ENCODE measurements at regions not wholly inside any gene's neighbourhood (a gene's known extent, or its start where the extent isn't known, plus 50 kb on each side); places are given as distances from the start of the nearest gene placed in this dataset.

GRCh38 chr5:125712397-125712796, 710.8 kb upstream of the GRAMD2B start:
- no peaks in the 10 kb centered on the region for H3K27me3 ChIP-seq (ENCODE audit: insufficient read depth, insufficient read length)
- TF ChIP-seq YY1 (IDR thresholded peaks at IDR 0.05; ENCODE audit: insufficient read depth, insufficient read length), result no peak
- TF ChIP-seq ZNF274 (IDR thresholded peaks at IDR 0.05; ENCODE audit: low read depth, low read length), result no peak
- no peak for TF ChIP-seq SUZ12 (IDR thresholded peaks at IDR 0.05; ENCODE audit: extremely low read depth, insufficient read depth, insufficient read length)
- H3K36me3 ChIP-seq (ENCODE audit: insufficient read depth, insufficient read length, low read length), result no peaks in the 10 kb centered on the region

GRCh38 chr5:125713109-125713805, 710.0 kb upstream of the GRAMD2B start:
- Histone ChIP-seq H3K4me1 (ENCODE audit: insufficient read depth, insufficient read length) (no peaks in the 10 kb centered on the region), H3K4me3 (ENCODE audit: insufficient read length, low read depth) (no peak overlapping the region), H3K9ac (ENCODE audit: insufficient read length, low read depth) (no peak overlapping the region), H3K36me3 (ENCODE audit: insufficient read depth, insufficient read length, low read length) (no peaks in the 10 kb centered on the region), H3K27me3 (ENCODE audit: insufficient read depth, insufficient read length) (no peaks in the 10 kb centered on the region), H3K9me3 (ENCODE audit: insufficient read depth, low read length) (no peaks in the 10 kb centered on the region)
- DNase-seq (ENCODE audit: low read depth, low spot score), result no peak
- TF ChIP-seq SUZ12 (IDR thresholded peaks at IDR 0.05; ENCODE audit: extremely low read depth, insufficient read depth, insufficient read length) (no peak), ZNF274 (IDR thresholded peaks at IDR 0.05; ENCODE audit: low read depth, low read length) (no peak), YY1 (IDR thresholded peaks at IDR 0.05; ENCODE audit: insufficient read depth, insufficient read length) (no peak)

More at GRCh38 chr5:125712397-125712796, 710.8 kb upstream of the GRAMD2B start:
- Histone ChIP-seq H3K4me1 (ENCODE audit: insufficient read depth, insufficient read length) (no peaks in the 10 kb centered on the region), H3K9me3 (ENCODE audit: insufficient read depth, low read length) (no peaks in the 10 kb centered on the region), H3K4me3 (ENCODE audit: insufficient read length, low read depth) (no peak overlapping the region), H3K9ac (ENCODE audit: insufficient read length, low read depth) (no peak overlapping the region)
- DNase-seq (ENCODE audit: low read depth, low spot score), result no peak

- TF ChIP-seq YY1 (IDR thresholded peaks at IDR 0.05; ENCODE audit: insufficient read depth, insufficient read length), result no peak
- TF ChIP-seq SUZ12 (IDR thresholded peaks at IDR 0.05; ENCODE audit: extremely low read depth, insufficient read depth, insufficient read length), result no peak
- TF ChIP-seq ZNF274 (IDR thresholded peaks at IDR 0.05; ENCODE audit: low read depth, low read length), result no peak
- Histone ChIP-seq H3K4me1 (ENCODE audit: insufficient read depth, insufficient read length) (no peaks in the 10 kb centered on the region), H3K36me3 (ENCODE audit: insufficient read depth, insufficient read length, low read length) (no peaks in the 10 kb centered on the region), H3K9me3 (ENCODE audit: insufficient read depth, low read length) (no peaks in the 10 kb centered on the region), H3K4me3 (ENCODE audit: insufficient read length, low read depth) (no peak overlapping the region), H3K9ac (ENCODE audit: insufficient read length, low read depth) (no peak overlapping the region), H3K27me3 (ENCODE audit: insufficient read depth, insufficient read length) (no peaks in the 10 kb centered on the region)
- no peak for DNase-seq (ENCODE audit: low read depth, low spot score)
Measured at GRCh38 chr5:125715216-125715615, 708.0 kb upstream of the GRAMD2B start.

- Histone ChIP-seq H3K4me1 (ENCODE audit: insufficient read depth, insufficient read length) (no peaks in the 10 kb centered on the region), H3K9ac (ENCODE audit: insufficient read length, low read depth) (no peak overlapping the region), H3K9me3 (ENCODE audit: insufficient read depth, low read length) (no peaks in the 10 kb centered on the region), H3K4me3 (ENCODE audit: insufficient read length, low read depth) (no peak overlapping the region), H3K36me3 (ENCODE audit: insufficient read depth, insufficient read length, low read length) (no peaks in the 10 kb centered on the region), H3K27me3 (ENCODE audit: insufficient read depth, insufficient read length) (no peaks in the 10 kb centered on the region)
- DNase-seq (ENCODE audit: low read depth, low spot score), result no peak
- TF ChIP-seq ZNF274 (IDR thresholded peaks at IDR 0.05; ENCODE audit: low read depth, low read length), result no peak
- TF ChIP-seq SUZ12 (IDR thresholded peaks at IDR 0.05; ENCODE audit: extremely low read depth, insufficient read depth, insufficient read length), result no peak
- TF ChIP-seq YY1 (IDR thresholded peaks at IDR 0.05; ENCODE audit: insufficient read depth, insufficient read length), result no peak
Measured at GRCh38 chr5:125717209-125717608, 706.0 kb upstream of the GRAMD2B start.

GRCh38 chr5:125719681-125720347, 703.4 kb upstream of the GRAMD2B start:
- Histone ChIP-seq H3K36me3 (ENCODE audit: insufficient read depth, insufficient read length, low read length) (no peaks in the 10 kb centered on the region), H3K9me3 (ENCODE audit: insufficient read depth, low read length) (no peaks in the 10 kb centered on the region), H3K27me3 (ENCODE audit: insufficient read depth, insufficient read length) (no peaks in the 10 kb centered on the region), H3K9ac (ENCODE audit: insufficient read length, low read depth) (no peak overlapping the region), H3K4me1 (ENCODE audit: insufficient read depth, insufficient read length) (no peaks in the 10 kb centered on the region), H3K4me3 (ENCODE audit: insufficient read length, low read depth) (no peak overlapping the region)
- no peak for TF ChIP-seq SUZ12 (IDR thresholded peaks at IDR 0.05; ENCODE audit: extremely low read depth, insufficient read depth, insufficient read length)
- DNase-seq (ENCODE audit: low read depth, low spot score), result no peak

- H3K9me3 ChIP-seq (ENCODE audit: insufficient read depth, low read length), result no peaks in the 10 kb centered on the region
- no peaks in the 10 kb centered on the region for H3K27me3 ChIP-seq (ENCODE audit: insufficient read depth, insufficient read length)
- no peak for TF ChIP-seq YY1 (IDR thresholded peaks at IDR 0.05; ENCODE audit: insufficient read depth, insufficient read length)
- TF ChIP-seq ZNF274 (IDR thresholded peaks at IDR 0.05; ENCODE audit: low read depth, low read length), result no peak
- TF ChIP-seq SUZ12 (IDR thresholded peaks at IDR 0.05; ENCODE audit: extremely low read depth, insufficient read depth, insufficient read length), result no peak
- no peaks in the 10 kb centered on the region for H3K4me1 ChIP-seq (ENCODE audit: insufficient read depth, insufficient read length)
- H3K36me3 ChIP-seq (ENCODE audit: insufficient read depth, insufficient read length, low read length), result no peaks in the 10 kb centered on the region
- DNase-seq (ENCODE audit: low read depth, low spot score), result no peak
- no peak overlapping the region for H3K4me3 ChIP-seq (ENCODE audit: insufficient read length, low read depth)
- H3K9ac ChIP-seq (ENCODE audit: insufficient read length, low read depth), result no peak overlapping the region
Measured at GRCh38 chr5:125720348-125720685, 702.9 kb upstream of the GRAMD2B start.

GRCh38 chr5:125720721-125721120, 702.5 kb upstream of the GRAMD2B start:
- no peaks in the 10 kb centered on the region for H3K4me1 ChIP-seq (ENCODE audit: insufficient read depth, insufficient read length)
- H3K27me3 ChIP-seq (ENCODE audit: insufficient read depth, insufficient read length), result no peaks in the 10 kb centered on the region
- H3K4me3 ChIP-seq (ENCODE audit: insufficient read length, low read depth), result no peak overlapping the region
- no peaks in the 10 kb centered on the region for H3K36me3 ChIP-seq (ENCODE audit: insufficient read depth, insufficient read length, low read length)
- no peaks in the 10 kb centered on the region for H3K9me3 ChIP-seq (ENCODE audit: insufficient read depth, low read length)
- no peak overlapping the region for H3K9ac ChIP-seq (ENCODE audit: insufficient read length, low read depth)
- TF ChIP-seq ZNF274 (IDR thresholded peaks at IDR 0.05; ENCODE audit: low read depth, low read length) (no peak), SUZ12 (IDR thresholded peaks at IDR 0.05; ENCODE audit: extremely low read depth, insufficient read depth, insufficient read length) (no peak), YY1 (IDR thresholded peaks at IDR 0.05; ENCODE audit: insufficient read depth, insufficient read length) (no peak)
- no peak for DNase-seq (ENCODE audit: low read depth, low spot score)
